ENCODE measurements at regions not wholly inside any gene's neighbourhood (a gene's known extent, or its start where the extent isn't known, plus 50 kb on each side); places are given as distances from the start of the nearest gene placed in this dataset.

- CTCF ChIA-PET = no interaction called here
- H3K9me3 Mint-ChIP-seq = no peaks in the 10 kb centered on the region
- H3K4me1 Mint-ChIP-seq = no peaks in the 10 kb centered on the region
- no peak for DNase-seq
- peaks cover 3% of the 10 kb centered on the region for H3K27me3 Mint-ChIP-seq
- no peak overlapping the region for H3K4me3 Mint-ChIP-seq
- H3K36me3 Mint-ChIP-seq = no peaks in the 10 kb centered on the region
- no peak overlapping the region for H3K27ac Mint-ChIP-seq
Measured at GRCh38 chr17:34816848-34817247, 144.4 kb downstream of the CCT6B start.

DNA sequence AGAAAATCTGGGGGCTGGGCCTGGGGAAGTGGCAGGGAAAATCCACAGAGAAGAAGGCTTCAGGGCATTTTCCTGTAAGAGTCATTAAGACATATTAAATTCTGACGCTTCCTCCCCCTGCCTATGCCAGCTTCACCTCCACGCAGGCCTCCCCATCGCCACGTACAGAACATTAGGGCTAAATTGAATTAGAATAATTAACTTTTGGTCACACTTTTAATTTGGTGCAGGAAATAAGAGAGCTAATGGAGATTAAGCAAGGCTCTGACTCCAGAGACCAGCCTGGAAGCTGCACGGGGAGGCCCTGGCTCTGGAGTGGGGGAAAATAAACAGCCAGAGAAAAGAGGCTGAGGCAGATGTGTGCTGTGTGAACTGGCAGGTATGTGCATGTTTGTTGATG is 148.0 kb downstream of the CCT6B start:
- Mint-ChIP-seq H3K27ac (no peak overlapping the region), H3K9me3 (no peaks in the 10 kb centered on the region), H3K36me3 (no peaks in the 10 kb centered on the region), H3K4me3 (no peak overlapping the region), H3K27me3 (peaks cover 3% of the 10 kb centered on the region), H3K4me1 (no peaks in the 10 kb centered on the region)
- CTCF ChIA-PET = no interaction called here
- DNase-seq = no peak

- no peaks in the 10 kb centered on the region for H3K36me3 Mint-ChIP-seq
- CTCF ChIA-PET = no interaction called here
Measured at GRCh38 chr17:34811561-34811960, 149.7 kb downstream of the CCT6B start.

GRCh38 chr17:34800661-34801060 is 160.6 kb downstream of the CCT6B start:
- H3K4me1 Mint-ChIP-seq = no peaks in the 10 kb centered on the region
- DNase-seq = no peak
- H3K36me3 Mint-ChIP-seq = no peaks in the 10 kb centered on the region
- H3K27ac Mint-ChIP-seq = no peak overlapping the region
- H3K9me3 Mint-ChIP-seq = no peaks in the 10 kb centered on the region
- CTCF ChIA-PET = no interaction called here
- H3K4me3 Mint-ChIP-seq = no peak overlapping the region
- H3K27me3 Mint-ChIP-seq = no peaks in the 10 kb centered on the region

More at GRCh38 chr17:34811561-34811960, 149.7 kb downstream of the CCT6B start:
- H3K9me3 Mint-ChIP-seq = no peaks in the 10 kb centered on the region
- H3K27me3 Mint-ChIP-seq = peaks cover 7% of the 10 kb centered on the region
- H3K4me1 Mint-ChIP-seq = no peaks in the 10 kb centered on the region
- no peak overlapping the region for H3K4me3 Mint-ChIP-seq
- H3K27ac Mint-ChIP-seq = no peak overlapping the region
- DNase-seq = no peak

DNA sequence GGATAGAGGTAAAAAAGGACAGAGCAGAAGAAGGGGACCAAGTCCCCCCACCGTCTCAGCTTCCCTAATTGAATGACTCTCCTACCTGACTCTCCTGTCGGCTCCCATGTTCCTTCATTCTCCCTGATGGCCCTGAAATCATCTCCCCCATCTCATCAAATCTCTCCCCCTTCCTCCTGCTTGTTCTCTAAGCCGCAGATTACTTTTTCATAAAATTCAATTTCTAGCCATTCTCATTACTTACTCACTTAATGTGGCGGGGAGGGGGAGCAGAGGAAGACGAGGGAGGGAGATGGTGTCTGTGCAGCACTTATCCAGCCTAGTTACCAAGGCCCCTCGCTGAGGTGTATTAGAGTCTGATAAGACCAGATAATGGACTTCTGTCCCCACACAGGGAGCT is 161.5 kb downstream of the CCT6B start:
- Mint-ChIP-seq H3K36me3 (no peaks in the 10 kb centered on the region), H3K4me1 (no peaks in the 10 kb centered on the region), H3K27ac (no peak overlapping the region), H3K27me3 (no peaks in the 10 kb centered on the region), H3K9me3 (no peaks in the 10 kb centered on the region), H3K4me3 (no peak overlapping the region)
- no peak for DNase-seq
- CTCF ChIA-PET = no interaction called here

GRCh38 chr17:34798581-34798980 is 162.7 kb downstream of the CCT6B start:
- CTCF ChIA-PET = no interaction called here
- Mint-ChIP-seq H3K36me3 (no peaks in the 10 kb centered on the region), H3K27ac (no peak overlapping the region), H3K4me3 (no peak overlapping the region), H3K9me3 (no peaks in the 10 kb centered on the region), H3K27me3 (no peaks in the 10 kb centered on the region), H3K4me1 (no peaks in the 10 kb centered on the region)
- DNase-seq = no peak

- H3K27me3 Mint-ChIP-seq = no peaks in the 10 kb centered on the region
- H3K27ac Mint-ChIP-seq = no peak overlapping the region
- H3K9me3 Mint-ChIP-seq = no peaks in the 10 kb centered on the region
- CTCF ChIA-PET = no interaction called here
- no peaks in the 10 kb centered on the region for H3K36me3 Mint-ChIP-seq
- no peaks in the 10 kb centered on the region for H3K4me1 Mint-ChIP-seq
- DNase-seq = peak; percentile 59
- no peak overlapping the region for H3K4me3 Mint-ChIP-seq
Measured at GRCh38 chr17:34797720-34798119, 163.5 kb downstream of the CCT6B start.

GRCh38 chr17:34793231-34793908 is 167.9 kb downstream of the CCT6B start:
- DNase-seq = no peak
- no peaks in the 10 kb centered on the region for H3K27me3 Mint-ChIP-seq
- no peak overlapping the region for H3K4me3 Mint-ChIP-seq
- CTCF ChIA-PET = no interaction called here
- H3K9me3 Mint-ChIP-seq = no peaks in the 10 kb centered on the region
- H3K36me3 Mint-ChIP-seq = no peaks in the 10 kb centered on the region
- no peak overlapping the region for H3K27ac Mint-ChIP-seq
- H3K4me1 Mint-ChIP-seq = no peaks in the 10 kb centered on the region

GRCh38 chr17:34788696-34789095 is 172.6 kb downstream of the CCT6B start:
- Mint-ChIP-seq H3K27me3 (peaks cover 6% of the 10 kb centered on the region), H3K4me1 (no peaks in the 10 kb centered on the region)
- CTCF ChIA-PET = no interaction called here

DNA sequence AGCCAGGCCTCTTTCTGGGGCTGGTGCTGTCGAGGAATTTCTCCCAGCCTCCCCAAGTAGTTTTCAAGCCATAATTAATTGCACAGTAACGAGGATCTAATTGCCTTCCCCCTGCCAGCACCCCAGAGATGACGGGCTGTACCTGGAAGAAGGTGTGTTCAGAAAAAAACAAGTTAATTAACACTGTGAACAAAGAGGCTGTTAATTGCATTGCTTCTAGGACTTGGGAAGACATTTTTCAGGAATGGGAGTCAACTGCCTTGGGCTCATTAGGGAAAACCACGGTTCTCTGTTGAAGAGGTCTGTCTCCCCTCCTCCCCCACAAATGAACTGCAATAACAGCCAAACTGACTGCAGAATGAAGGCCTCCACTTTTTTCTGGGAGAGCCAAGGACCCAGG is 176.7 kb downstream of the CCT6B start:
- Mint-ChIP-seq H3K4me3 (no peak overlapping the region), H3K27ac (no peak overlapping the region), H3K9me3 (peaks cover 4% of the 10 kb centered on the region), H3K27me3 (peaks cover 6% of the 10 kb centered on the region), H3K4me1 (no peaks in the 10 kb centered on the region), H3K36me3 (no peaks in the 10 kb centered on the region)
- no peak for DNase-seq
- CTCF ChIA-PET = no interaction called here

More at GRCh38 chr17:34788696-34789095, 172.6 kb downstream of the CCT6B start:
- no peak overlapping the region for H3K4me3 Mint-ChIP-seq
- H3K27ac Mint-ChIP-seq = no peak overlapping the region
- DNase-seq = no peak
- no peaks in the 10 kb centered on the region for H3K36me3 Mint-ChIP-seq
- H3K9me3 Mint-ChIP-seq = no peaks in the 10 kb centered on the region

GRCh38 chr17:34782271-34782670 is 179.0 kb downstream of the CCT6B start:
- no peaks in the 10 kb centered on the region for H3K4me1 Mint-ChIP-seq
- CTCF ChIA-PET = no interaction called here
- no peak overlapping the region for H3K4me3 Mint-ChIP-seq
- DNase-seq = no peak
- H3K9me3 Mint-ChIP-seq = peaks cover 9% of the 10 kb centered on the region
- peaks cover 6% of the 10 kb centered on the region for H3K27me3 Mint-ChIP-seq
- no peak overlapping the region for H3K27ac Mint-ChIP-seq
- no peaks in the 10 kb centered on the region for H3K36me3 Mint-ChIP-seq

DNA sequence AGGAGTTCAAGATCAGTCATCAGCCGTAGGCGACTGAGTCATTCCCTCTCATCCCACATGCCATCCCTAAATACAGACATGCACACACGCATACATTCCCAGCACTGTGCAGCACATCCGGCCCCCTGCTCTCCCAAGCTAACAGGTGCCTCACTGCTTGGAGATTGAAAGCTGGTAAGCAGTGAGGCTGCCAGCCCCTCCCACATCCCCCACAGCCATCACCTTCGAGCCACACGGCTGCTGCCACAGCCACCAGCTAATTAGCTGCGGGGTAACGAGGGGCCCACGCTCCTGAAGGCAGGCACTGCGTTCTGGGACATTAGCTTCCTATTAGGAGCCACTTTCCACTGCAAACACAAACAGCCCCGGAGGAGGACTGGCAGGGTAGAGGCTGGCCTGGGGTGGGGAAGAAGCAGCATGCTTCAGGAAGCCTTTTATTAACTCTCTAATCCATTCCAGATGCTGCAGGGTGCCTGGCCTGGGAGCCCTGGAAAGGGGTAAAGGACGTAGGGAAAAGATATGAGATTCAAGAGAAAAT is 179.6 kb downstream of the CCT6B start:
- Mint-ChIP-seq H3K27ac (no peak overlapping the region), H3K9me3 (peaks cover 9% of the 10 kb centered on the region), H3K4me3 (no peak overlapping the region), H3K4me1 (no peaks in the 10 kb centered on the region), H3K27me3 (peaks cover 6% of the 10 kb centered on the region), H3K36me3 (no peaks in the 10 kb centered on the region)
- no peak for DNase-seq
- CTCF ChIA-PET = no interaction called here

- CTCF ChIA-PET = no interaction called here
- H3K4me3 Mint-ChIP-seq = no peak overlapping the region
- DNase-seq = no peak
- peaks cover 4% of the 10 kb centered on the region for H3K27me3 Mint-ChIP-seq
- H3K36me3 Mint-ChIP-seq = no peaks in the 10 kb centered on the region
- no peaks in the 10 kb centered on the region for H3K4me1 Mint-ChIP-seq
- peaks cover 9% of the 10 kb centered on the region for H3K9me3 Mint-ChIP-seq
- no peak overlapping the region for H3K27ac Mint-ChIP-seq
Measured at GRCh38 chr17:34781071-34781470, 180.2 kb downstream of the CCT6B start.

- CTCF ChIA-PET = no interaction called here
- H3K4me1 Mint-ChIP-seq = no peaks in the 10 kb centered on the region
- H3K9me3 Mint-ChIP-seq = peaks cover 9% of the 10 kb centered on the region
- H3K36me3 Mint-ChIP-seq = no peaks in the 10 kb centered on the region
- DNase-seq = no peak
- H3K27ac Mint-ChIP-seq = no peak overlapping the region
- H3K27me3 Mint-ChIP-seq = no peaks in the 10 kb centered on the region
- no peak overlapping the region for H3K4me3 Mint-ChIP-seq
Measured at GRCh38 chr17:34780438-34780837, 180.8 kb downstream of the CCT6B start.

DNA sequence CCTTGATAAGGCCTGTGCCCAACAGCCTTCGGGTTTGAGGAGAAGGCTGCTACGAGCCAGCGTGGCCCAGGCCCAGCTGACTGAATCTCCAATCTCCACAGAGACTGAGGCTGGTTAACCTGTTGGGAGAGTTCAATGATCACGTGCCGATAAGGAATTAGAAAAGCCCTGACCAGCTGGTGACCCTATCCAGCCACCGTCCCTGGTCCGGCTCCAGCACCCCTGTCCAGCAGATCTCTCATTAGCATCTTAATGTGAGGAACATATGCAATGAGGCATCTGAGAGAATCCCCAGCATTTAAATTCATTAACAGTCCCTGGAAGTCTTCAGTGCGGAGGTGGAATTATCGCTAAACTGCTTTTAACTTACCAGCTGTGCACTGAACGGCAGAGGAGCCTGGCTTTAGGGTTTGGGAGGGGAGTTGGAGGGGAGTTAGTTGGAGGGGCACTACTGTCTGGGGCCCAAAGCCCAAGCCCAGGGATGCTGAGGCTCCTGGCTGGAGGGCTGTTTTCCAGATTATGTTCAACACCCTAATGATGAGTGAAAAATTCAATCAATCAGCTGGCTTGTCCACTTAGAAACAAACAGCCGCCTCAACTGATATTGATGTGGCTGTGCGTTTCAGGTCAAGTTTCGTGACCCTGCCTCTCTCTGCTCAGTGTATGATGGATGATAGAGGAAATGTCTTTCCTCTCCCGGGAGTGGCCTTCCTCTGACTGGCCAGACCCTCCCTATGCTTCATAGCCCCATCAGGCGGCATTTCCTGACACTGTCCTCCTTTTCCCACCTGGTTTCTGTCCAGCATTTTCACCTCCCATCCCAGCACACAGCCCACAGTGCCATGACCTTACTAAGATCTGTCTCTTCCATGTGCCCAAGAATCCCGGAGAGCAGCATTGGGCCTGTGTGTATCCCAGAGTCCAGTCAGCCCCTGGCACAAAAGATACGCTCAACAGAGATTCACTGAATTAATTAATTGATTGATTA is 184.5 kb downstream of the CCT6B start:
- Mint-ChIP-seq H3K4me1 (no peaks in the 10 kb centered on the region), H3K27me3 (peaks cover 5% of the 10 kb centered on the region)

More for the DNA sequence above, 184.5 kb downstream of the CCT6B start:
- CTCF ChIA-PET = no interaction called here
- Mint-ChIP-seq H3K27ac (no peak overlapping the region), H3K36me3 (no peaks in the 10 kb centered on the region), H3K4me3 (no peak overlapping the region), H3K9me3 (peaks cover 9% of the 10 kb centered on the region)
- DNase-seq = no peak
